Left lung (tissue), 4 donors: ENCODE measurements at regions not wholly inside any gene's neighbourhood (a gene's known extent, or its start where the extent isn't known, plus 50 kb on each side); places are given as distances from the start of the nearest gene placed in this dataset.

ENCODE experiments used
- ATAC-seq: fragments of 200-7000 bp; cut with Tn5 transposase; one replicate; pipeline ENCODE4 v1.9.1; 2020; ENCODE audit warnings: moderate library complexity
- DNase-seq, 4 donors: peaks; one replicate each; pipeline ENCODE4 v3.0.0-alpha.2; 2013 to 2020
- H3K27ac ChIP-seq, 2 donors: fragments of 200-600 bp; sonication (generic) in 1 of 2; one replicate each; pipeline versions ENCODE4 v1.5.0 to v1.8.0; 2020 to 2021
- H3K27me3 ChIP-seq, 2 donors: fragments of 200-600 bp; sonication (generic) in 1 of 2; one replicate each; pipeline versions ENCODE4 v1.5.0 to v1.8.0; 2020 to 2021
- H3K36me3 ChIP-seq, 2 donors: fragments of 200-600 bp; sonication (generic) in 1 of 2; one replicate each; pipeline versions ENCODE4 v1.5.0 to v1.8.0; 2020 to 2021
- H3K4me1 ChIP-seq, 2 donors: fragments of 200-600 bp; one replicate each; pipeline ENCODE4 v1.8.0; 2021
- H3K4me3 ChIP-seq, 2 donors: fragments of 200-600 bp; sonication (generic) in 1 of 2; one replicate each; pipeline versions ENCODE4 v1.5.0 to v1.8.0; 2020 to 2021; ENCODE audit warnings: mild to moderate bottlenecking in 1 of 2
- H3K9me3 ChIP-seq, 2 donors: fragments of 200-600 bp; sonication (generic) in 1 of 2; one replicate each; pipeline versions ENCODE4 v1.5.0 to v1.8.0; 2020 to 2021
- CTCF ChIP-seq, 2 donors: fragments of 200-600 bp; sonication (generic) in 1 of 2; IDR thresholded peaks; one replicate each; pipeline versions ENCODE4 v1.5.0 to v1.8.0; 2021; ENCODE audit warnings: antibody characterized with exemption in 2 of 2
- intact Hi-C, 2 donors: fragments of 100-400 bp; cut with DNase I; formaldehyde crosslinking; loops; one replicate each; pipeline versions ENCODE4 v1.11.2 to v1.14.2; 2022
- donor health status: DM: no; HTN: yes; CAD: no.
- donor health status: DM: no; HTN: no; CAD: no.

GRCh38 chr18:47407736-47408135, 156.3 kb upstream of the SKOR2 start:
- Histone ChIP-seq H3K4me1 (no peaks in the 10 kb centered on the region), H3K9me3 (peaks cover 0 to 2% of the 10 kb centered on the region in 2 donors), H3K27ac (no peak overlapping the region), H3K4me3 (no peak overlapping the region), H3K36me3 (no peaks in the 10 kb centered on the region), H3K27me3 (no peaks in the 10 kb centered on the region)
- no peak for DNase-seq
- intact Hi-C loops: no loop called here
- no peak for ATAC-seq
- TF ChIP-seq CTCF (IDR thresholded peaks at IDR 0.05): no peak

DNA sequence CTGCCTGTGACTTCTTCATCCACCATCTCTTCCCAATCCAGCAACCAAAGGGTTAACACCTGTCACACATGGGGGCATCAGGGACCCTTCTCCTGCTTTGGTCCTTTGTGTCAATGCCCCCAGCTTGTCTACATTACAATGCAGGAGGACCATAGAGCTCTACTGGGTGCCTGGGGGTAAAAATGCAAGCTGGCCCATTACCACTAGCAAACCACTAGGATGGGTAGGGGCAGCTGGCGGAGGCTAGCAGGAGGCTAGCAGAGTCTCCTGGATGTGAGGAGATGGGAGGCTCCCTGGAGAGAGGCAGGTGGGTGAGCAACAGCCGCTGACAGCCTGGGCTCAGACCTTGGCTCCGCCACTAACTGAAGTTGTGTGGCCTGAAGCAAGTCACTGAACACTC, 153.4 kb upstream of the SKOR2 start:
- no peak for TF ChIP-seq CTCF (IDR thresholded peaks at IDR 0.05)
- ATAC-seq (no peak), DNase-seq (no peak)
- intact Hi-C loops: no loop called here
- no peak overlapping the region for H3K4me3 ChIP-seq
- H3K9me3 ChIP-seq: peaks cover 0 to 2% of the 10 kb centered on the region in 2 donors
- no peaks in the 10 kb centered on the region for H3K4me1 ChIP-seq
- H3K27me3 ChIP-seq: no peaks in the 10 kb centered on the region
- no peaks in the 10 kb centered on the region for H3K36me3 ChIP-seq
- H3K27ac ChIP-seq: no peak overlapping the region

- peaks cover 0 to 2% of the 10 kb centered on the region in 2 donors for H3K9me3 ChIP-seq
- TF ChIP-seq CTCF (IDR thresholded peaks at IDR 0.05): no peak
- no peaks in the 10 kb centered on the region for H3K27me3 ChIP-seq
- H3K27ac ChIP-seq: no peak overlapping the region
- intact Hi-C loops: no loop called here
- no peak overlapping the region for H3K4me3 ChIP-seq
- no peaks in the 10 kb centered on the region for H3K4me1 ChIP-seq
- ATAC-seq: no peak
- no peak for DNase-seq
- no peaks in the 10 kb centered on the region for H3K36me3 ChIP-seq
Observed at GRCh38 chr18:47403949-47404348, 152.5 kb upstream of the SKOR2 start.

DNA sequence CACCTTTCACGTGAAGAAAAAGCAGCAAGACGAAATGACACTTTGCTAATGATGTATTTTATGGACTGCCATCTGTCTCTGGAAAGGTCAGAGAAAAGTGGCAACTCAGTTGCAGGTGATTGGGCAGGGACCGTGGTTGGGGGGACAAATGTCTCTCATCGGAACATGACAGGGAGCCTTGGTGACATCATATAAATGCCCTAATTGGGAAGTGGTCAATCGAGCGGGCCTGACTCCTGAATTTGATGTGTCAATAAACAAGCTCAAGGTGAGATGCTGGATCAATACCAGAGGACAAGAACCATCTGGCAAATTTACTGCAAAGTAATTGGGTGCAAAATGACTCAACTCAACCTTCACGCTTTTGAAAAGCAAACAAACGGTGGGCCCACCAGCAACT, 151.9 kb upstream of the SKOR2 start:
- no peak overlapping the region for H3K4me3 ChIP-seq
- no peaks in the 10 kb centered on the region for H3K36me3 ChIP-seq
- no peaks in the 10 kb centered on the region for H3K4me1 ChIP-seq
- no peak for ATAC-seq
- H3K27me3 ChIP-seq: no peaks in the 10 kb centered on the region
- no peak for TF ChIP-seq CTCF (IDR thresholded peaks at IDR 0.05)
- H3K27ac ChIP-seq: no peak overlapping the region
- intact Hi-C loops: no loop called here
- peaks cover 0 to 2% of the 10 kb centered on the region in 2 donors for H3K9me3 ChIP-seq
- DNase-seq: no peak

- Histone ChIP-seq H3K27me3 (no peaks in the 10 kb centered on the region), H3K4me3 (no peak overlapping the region), H3K9me3 (peaks cover 0 to 4% of the 10 kb centered on the region in 2 donors), H3K36me3 (no peaks in the 10 kb centered on the region), H3K4me1 (no peaks in the 10 kb centered on the region), H3K27ac (no peak overlapping the region)
- ATAC-seq (no peak), DNase-seq (no peak)
- no peak for TF ChIP-seq CTCF (IDR thresholded peaks at IDR 0.05)
- intact Hi-C loops: no loop called here
Observed at GRCh38 chr18:47399475-47399874, 148.0 kb upstream of the SKOR2 start.
